HG02973 (cell line): ENCODE measurements at regions not wholly inside any gene's neighbourhood (a gene's known extent, or its start where the extent isn't known, plus 50 kb on each side); places are given as distances from the start of the nearest gene placed in this dataset.
"Not testable (repeated sequence)": the region's sequence is repeated elsewhere in the genome, so short reads cannot be mapped to it uniquely, and the experiment has no call there.

Experiments
- ATAC-seq: cut with Tn5 transposase; IDR thresholded peaks from one replicate; pipeline ENCODE4 v1.9.1; 2021; ENCODE audit warnings: moderate library complexity; ENCODE audit not compliant: unreplicated experiment

DNA sequence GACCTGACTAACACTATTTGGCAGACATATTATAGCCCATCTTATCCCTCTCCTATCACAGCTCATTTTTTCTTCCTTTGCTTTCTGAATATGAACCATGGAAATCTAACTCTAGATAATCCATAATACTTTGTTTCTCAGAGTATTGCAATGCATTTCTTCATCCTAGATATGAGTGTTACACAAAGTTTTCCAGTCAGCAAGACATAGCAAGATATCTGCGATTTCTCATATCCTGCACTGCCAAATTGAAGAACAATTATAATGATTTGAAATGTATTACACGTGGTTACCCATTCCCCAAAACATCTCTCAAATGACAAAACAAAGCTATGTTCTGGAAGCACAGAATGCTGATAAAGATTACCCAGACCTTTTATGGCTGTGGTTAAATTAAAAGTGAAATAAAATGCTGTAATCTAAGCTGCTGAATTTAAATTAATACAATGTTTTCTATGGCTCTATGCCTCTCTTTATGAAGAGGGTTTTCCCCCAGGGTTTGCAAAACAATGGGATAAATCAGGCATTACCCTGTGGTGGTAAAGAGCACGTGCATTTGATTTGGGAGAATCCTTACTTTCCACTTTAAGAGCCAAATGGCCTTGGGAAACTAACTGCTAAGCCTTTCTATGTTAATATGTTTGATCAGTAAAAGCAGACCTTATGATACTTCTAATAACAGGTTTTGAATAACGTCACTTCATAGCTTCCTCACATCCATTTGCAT lies 1291.0 kb upstream of the CNTN5 start:
- ATAC-seq: no peak

DNA sequence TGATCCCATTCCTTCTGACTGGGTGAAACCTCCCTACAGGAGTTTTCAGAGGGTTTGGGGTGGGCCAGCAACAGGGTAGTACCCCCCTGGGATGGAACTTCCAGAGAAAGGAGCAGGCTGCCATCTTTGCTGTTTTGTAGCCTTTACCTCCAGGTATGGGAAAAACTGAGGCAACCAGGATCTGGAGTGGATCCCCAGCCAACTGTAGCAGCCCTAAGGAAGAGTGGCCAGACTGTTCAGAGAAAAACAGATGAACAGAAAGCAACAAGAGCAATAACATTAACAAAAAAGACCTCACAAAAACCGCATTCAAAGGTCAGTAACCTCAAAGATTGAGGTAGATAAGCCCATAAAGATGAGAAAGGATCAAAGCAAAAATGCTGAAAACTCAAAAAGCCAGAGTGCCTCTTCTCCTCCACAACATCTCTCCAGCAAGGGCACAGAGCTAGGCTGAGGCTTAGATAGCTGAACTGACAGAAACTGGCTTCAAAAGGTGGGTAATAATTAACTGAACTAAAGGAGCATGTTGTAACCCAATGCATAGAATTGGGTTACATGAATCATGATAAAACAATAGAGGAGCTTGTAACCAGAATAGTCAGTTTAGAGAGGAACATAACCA lies 1288.6 kb upstream of the CNTN5 start:
- no peak for ATAC-seq

DNA sequence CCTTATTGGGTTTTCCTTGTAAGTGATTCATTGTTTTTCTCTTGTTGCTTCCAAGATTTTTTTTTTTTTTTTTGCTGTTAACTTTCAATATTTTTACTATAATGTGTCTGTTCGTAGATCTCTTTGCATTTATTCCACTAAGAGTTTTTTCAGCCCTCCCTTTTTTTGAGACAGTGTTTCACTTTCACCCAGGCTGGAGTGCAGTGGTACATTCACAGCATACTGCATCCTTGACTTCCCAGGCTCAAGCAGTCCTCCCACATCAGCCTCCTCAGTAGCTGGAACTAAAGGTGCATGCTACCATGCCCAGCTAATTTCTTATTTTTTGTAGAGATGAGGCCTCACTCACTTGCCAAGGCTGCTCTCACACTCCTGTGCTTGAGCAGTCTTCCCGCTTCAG lies 1282.0 kb upstream of the CNTN5 start:
- ATAC-seq: no peak

DNA sequence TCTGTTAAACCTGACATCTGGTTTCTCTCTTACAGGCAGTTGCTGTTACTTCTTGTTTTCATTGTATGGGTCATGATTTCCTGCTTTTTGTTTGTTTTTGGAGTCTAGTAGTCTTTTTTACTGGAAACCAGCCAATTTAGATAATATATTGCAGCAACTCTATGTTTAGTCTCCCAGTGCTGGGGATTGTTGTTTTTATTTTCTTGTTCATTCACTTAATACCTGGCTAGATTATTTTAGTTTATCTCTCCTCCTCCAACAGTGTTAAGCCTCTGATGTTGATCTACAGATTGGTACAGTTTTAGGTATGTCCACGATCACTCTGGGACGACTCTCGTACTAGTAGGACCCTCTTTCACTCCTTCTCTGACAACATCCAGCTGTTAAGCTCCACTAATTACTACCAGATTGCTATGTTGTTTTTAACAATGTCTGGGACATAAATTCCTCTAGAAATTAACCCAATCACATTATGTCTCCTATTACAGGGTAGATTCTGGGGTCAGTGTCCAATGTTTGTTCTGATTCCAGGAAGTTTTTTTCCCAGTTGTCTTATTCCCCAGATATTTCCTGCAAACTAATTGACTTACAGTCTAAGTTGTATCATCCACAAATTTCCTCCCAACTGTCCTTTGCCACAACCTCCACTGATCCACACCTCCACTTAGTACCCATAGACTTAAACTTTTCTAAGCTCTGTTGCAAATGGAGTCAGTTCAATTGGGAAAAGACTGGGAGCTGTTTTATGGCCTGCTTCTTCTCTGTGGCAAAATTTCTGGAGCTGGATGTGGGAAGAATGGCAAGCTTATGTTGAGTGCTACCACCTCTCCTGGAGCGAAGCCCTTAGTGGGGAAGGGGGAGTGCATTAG lies 1280.6 kb upstream of the CNTN5 start:
- ATAC-seq: no peak

DNA sequence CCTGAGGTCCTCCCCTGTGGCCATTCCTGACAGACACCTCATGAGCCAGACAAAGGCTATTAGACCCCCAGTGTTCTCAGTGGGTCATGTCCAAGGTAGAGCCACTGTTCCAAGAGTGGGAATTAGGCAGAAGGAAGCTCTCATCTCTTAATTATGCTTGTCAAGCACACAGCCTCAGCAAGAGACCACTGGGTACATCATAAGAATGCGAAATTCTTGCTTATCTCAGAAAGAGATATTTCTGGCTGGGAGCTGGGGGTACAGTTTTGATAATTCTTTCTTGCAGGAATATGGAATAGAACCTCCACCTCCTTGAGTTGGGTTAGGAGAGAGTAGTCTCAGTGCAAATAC lies 1280.0 kb upstream of the CNTN5 start:
- ATAC-seq: no peak

DNA sequence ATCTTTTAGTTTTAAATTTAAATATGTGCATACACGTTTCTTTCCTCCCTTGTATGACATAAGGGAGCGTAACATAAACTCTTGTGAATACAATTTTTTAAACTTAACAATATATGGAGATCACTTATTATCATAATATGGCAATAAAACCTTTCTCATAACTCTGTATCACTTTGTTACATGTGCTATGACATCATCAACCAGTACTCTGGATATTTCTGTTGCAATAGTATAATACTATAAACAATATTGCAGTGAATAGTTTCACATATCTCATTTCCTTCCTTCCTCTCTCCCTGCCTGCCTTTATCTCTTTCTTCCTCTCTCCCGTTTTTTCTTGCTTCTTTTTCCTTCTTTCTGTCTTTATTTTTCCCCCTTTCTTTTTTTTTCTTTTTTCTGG lies 1278.0 kb upstream of the CNTN5 start:
- ATAC-seq: no peak

DNA sequence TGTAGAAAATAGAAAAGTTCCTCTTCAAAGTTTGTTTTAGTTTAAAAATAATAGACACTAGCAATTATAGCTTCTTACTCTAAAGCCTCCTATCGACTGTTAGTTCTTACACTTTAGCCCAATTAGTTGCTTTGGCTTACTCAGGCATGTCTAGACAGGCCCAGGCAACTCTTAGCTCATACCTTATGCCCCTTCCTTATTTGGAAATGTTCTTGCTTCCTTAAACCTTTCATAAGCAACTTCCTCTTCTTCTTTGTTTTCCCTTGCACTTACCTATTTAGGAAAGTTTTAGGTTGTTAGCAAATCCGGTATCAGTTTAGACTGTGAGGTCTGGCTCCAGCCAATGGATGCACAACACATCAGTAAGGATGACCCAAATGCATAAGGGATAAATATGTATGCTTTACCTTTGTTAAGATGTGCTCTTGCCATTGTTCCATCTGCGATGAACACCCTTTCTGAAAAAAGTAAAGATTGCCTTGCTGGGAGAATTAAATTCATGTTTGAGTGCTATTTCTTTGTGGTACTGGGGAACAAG lies 1277.5 kb upstream of the CNTN5 start:
- no peak for ATAC-seq

DNA sequence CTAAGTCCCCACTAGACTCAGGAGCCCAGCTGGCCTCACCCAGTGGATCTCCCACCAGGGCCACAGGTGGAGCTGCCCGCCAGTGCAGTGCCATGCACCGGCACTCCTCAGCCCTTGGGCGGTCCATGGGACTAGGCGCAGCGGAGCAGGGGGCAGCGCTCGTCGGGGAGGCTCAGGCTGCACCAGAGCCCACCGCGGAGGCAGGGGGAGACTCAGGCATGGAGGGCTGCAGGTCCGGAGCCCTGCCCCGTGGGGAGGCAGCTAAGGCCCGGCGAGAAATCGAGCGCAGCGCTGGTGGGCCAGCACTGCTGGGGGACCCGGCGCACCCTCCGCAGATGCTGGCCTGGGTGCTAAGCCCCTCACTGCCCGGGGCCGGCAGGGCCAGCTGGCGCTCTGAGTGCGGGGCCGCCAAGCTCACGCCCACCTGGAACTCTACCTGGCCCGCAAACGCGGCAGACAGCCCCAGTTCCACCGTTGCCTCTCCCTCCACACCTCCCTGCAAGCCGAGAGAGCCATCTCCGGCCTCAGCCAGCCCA lies 1275.2 kb upstream of the CNTN5 start:
- ATAC-seq: no peak

DNA sequence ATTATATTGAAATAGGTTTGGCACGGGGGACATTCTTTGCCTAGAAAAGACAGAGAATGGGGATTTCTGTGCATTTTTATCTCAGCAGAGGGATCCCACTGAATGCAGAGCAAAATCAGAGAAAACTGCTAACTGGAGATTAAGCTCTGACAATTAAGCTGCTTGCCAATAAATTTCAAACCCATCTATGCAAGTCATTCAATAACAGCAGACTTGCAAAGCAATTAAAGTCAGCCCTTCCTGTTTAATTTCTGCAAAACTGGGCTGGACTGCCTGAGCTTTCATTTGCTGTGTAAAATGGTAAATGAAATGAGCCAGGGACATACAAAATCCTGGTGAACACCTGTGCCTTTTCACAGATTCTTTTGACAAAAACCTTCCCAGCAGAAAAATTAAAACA lies 1273.9 kb upstream of the CNTN5 start:
- ATAC-seq: no peak

DNA sequence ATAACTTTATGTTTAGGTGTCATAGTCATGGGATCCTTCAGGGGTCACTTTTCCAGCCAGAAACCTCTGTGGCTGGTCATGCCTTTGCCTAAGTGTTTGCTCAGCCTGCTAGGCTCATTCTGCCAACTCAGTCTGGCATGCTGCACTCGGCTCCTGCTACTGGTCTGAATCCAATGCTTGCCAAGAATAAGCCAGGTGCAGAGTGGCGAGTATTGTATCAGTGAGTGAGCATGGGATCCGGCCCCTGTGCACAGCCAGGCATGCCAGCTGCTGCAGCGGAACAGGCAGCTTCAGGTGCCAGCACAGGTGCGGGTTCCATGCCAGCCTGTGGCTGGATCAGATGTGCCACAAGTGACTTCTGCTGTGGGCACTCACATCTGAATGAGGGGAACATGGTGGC lies 1269.3 kb upstream of the CNTN5 start:
- ATAC-seq: no peak

DNA sequence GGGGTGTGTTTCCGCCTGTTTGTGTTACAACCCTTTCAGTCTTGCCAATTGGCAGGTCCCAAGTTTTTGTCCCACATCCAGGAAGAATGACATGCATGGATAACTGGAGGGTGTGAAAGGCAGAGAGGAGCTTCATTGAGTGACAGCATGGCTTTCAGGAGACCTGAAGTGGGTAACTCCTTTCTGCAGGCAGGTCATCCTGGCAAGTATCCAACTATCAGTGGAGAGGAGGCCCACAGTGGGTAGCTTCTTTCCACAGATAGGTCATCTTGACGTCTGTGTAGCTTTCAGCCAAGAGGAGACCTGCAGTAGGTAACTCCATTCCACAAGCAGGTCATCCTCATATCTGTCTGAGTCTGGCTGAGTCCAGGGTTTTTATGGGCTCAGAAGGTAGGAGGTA lies 1268.8 kb upstream of the CNTN5 start:
- ATAC-seq: no peak

DNA sequence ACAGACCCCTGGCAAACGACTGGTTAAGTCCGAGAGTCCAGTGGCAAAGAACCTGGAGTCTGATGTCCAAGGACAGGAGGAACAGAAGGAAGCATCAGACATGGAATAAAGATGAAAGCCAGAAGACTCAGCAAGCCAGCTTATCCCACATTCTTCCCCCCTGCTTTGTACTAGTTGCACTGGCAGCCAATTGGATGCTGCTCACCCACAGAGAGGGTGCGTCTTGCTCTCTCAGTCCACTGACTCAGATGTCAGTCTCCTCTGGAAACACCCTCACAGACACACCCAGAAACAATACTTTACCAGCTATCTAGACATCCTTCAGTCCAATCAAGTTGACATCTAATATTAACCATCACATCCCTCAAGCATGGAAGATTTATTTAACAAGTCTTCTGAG lies 1265.8 kb upstream of the CNTN5 start:
- ATAC-seq: no peak

DNA sequence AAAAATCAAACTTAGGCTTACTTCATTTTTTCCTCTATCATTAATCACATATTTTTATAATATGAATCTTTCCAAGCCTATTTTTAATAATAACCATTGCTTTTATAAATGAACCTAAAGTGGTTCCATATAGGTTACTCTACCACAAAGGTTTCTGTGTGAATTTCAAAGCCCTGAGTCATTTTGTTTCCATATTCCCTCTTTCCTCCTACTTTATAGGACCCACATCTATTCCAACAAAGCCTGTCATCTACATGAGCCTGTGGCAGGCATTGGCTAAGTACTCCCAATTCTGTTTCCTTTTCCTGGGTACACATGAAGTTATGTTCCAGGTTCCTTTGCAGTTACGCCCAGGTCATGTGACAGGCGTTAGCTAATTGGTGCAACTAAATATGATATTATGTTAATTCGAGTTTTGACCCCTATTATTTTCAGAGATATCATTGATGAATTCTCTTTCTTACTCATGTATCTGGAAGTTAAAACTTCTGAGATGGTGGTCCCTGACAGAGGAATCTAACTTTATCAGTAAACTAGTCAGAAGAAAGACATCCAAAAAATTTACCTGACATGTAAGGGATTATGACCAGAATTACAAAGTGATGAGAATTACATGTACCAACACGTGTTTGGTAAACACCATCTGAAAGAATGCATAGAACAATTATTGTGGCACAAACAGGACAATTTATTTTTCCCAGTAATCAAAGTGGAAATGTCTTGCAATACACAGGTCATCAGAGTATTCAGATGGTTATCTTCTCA lies 1264.0 kb upstream of the CNTN5 start:
- no peak for ATAC-seq

DNA sequence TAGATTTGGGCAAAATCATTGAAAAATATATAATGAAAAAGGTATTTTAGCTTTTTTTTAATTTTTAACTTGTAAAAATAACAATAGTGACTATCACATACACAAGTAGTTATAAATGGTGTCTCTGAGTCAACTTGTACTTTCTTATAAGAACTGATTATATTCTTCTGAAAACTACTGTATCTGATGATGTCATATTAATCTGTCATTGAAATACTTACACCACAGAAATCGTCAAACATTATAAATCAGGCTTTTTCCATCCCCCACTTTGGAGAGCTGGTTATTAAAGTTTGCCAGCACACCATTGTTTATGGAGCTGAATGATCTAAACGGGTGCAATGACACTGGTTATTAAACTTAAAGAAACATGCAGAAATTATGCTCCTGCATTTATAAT lies 1259.6 kb upstream of the CNTN5 start:
- ATAC-seq: no peak

DNA sequence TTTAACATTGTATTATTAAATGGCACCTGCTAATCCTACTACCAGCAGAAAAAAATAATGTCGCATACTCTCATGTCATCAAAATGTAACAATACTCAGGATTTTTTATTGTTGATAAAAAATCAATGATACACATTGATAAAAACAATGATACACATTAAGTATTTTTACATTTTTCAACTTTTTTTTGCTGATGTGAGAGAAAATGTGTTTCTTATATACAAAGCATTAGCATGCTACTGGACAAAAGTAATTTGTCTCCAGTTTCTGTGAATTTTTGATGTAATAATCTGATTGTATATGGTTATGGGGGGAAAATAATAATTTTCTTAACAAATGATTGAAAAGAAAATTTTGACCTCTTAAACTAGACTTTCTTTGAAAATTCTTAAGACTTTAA lies 1256.6 kb upstream of the CNTN5 start:
- ATAC-seq: no peak

DNA sequence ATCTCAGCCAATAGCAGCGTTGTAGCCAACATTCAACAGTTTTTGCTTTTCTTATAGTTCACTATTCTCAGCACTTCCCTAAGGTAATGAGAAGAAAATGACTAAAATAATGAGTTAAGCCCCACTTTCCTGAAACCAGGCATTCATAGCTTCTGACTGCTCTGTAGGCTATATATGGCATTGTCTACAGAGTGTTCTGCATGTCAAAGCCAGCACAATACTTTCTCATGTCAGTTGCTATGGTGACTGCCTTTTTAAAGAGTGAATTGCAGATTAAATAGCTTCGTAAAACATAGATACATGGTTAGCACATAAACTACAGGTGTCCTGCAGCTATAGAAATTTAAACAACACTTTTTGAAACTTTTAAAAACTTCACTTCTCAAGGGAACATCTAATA lies 1256.1 kb upstream of the CNTN5 start:
- no peak for ATAC-seq

DNA sequence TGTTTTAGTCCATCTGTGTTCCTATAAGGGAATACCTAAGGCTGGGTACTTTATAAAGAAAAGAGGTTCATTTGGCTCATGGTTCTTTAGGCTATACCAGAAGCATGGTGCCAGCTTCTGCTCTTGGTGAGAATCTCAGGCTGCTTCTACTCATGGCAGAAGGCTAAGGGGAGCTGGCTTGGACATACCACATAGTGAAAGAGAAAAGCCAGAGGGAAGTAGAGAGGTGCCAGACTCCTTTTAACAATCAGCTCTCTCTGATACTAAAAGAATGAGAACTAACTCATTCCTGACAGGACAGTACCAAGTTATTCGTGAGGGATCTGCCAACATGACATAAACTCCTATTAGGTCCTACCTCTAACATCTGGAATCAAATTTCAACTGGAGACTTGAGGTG lies 1250.2 kb upstream of the CNTN5 start:
- no peak for ATAC-seq

DNA sequence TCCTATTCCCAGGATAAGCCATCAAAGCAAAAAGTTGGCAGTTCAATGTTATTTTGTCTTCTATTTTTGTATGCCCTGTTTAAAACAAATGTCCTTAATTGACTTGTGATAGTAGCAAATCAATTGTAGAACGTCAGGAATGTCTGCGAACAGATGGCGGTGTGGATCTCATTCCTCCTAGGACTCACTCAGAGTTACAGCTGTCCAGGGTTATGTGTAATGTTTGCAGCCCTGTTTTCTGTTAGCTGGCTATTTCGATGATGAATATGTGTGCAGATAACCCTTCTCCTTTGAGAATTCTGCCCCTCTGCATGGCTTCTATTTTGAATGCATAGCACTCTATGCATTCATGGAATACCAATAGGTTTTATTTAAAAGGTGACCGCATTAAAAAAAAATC lies 1248.0 kb upstream of the CNTN5 start:
- no peak for ATAC-seq

DNA sequence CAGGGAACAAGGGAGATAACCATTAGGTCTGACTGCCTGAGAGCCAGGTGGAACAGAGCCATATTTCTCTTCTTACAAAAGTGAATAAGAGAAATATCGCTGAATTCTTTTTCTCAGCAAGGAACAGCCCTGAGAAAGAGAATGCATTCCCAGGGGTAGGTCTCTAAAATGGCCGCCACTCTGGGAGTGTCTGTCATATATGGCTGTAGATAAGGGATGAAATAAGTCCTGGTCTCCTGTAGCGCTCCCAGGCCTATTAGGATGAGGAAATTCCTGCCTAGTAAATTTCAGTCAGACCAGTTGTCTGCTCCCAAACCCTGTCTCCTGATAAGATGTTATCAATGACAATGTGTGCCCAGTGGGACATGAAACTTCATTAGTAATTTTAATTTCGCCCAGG lies 1236.4 kb upstream of the CNTN5 start:
- not testable (repeated sequence) for ATAC-seq

DNA sequence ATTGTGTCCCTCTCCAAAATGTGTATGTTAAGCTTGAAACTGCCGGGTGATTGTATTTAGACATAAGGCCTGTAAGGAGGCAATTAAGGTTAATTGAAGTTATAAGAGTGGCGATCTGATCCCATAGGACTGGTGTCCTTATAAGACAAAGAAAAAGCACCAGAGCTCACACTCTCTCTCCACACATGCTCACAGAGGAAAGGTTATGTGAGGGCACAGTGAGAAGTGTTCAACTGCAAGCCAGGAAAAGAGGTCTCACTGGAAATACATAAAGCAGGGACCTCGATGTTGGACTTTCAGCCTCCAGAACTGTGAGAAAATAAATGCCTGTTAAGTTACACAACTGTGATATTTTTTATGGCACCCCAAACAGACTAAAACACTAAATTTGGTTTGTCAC lies 1233.8 kb upstream of the CNTN5 start:
- ATAC-seq: no peak

DNA sequence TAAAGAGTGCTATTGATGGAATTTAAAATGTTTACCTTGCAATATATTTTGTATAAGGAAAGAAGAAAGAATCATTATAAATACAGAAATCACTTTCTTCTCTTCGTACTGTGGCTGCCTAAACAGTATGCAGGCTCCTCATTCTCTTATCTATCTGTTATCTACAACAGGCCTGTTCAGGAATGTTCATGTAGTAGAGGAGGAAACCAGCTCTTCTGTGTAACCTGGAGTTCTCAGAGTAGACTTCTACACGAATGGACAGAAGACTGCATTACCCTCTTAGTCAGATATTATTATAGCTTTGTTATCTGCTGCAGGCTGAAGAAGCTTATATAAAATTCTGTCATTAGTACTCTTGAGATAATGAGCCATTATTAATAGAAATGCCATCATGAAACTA lies 1225.9 kb upstream of the CNTN5 start:
- no peak for ATAC-seq
